GM10266 (cell line): ENCODE measurements at regions not wholly inside any gene's neighbourhood (a gene's known extent, or its start where the extent isn't known, plus 50 kb on each side); places are given as distances from the start of the nearest gene placed in this dataset.

Experiments used
- DNase-seq: peaks from one replicate; pipeline ENCODE4 v3.0.0; 2012; ENCODE audit errors: extremely low spot score
- TF ChIP-seq, protein P1 (sequence below): IDR thresholded peaks from 2 replicates; pipeline ENCODE4 v1.5.1; 2012; ENCODE audit warnings: mild to moderate bottlenecking, low read depth; ENCODE audit not compliant: control insufficient read depth, insufficient read depth; ENCODE audit errors: missing control alignments

GRCh38 chr2:81583311-81584108 is 1279.0 kb upstream of the LRRTM1 start:
- no peak for DNase-seq
- TF ChIP-seq, protein P1, sequence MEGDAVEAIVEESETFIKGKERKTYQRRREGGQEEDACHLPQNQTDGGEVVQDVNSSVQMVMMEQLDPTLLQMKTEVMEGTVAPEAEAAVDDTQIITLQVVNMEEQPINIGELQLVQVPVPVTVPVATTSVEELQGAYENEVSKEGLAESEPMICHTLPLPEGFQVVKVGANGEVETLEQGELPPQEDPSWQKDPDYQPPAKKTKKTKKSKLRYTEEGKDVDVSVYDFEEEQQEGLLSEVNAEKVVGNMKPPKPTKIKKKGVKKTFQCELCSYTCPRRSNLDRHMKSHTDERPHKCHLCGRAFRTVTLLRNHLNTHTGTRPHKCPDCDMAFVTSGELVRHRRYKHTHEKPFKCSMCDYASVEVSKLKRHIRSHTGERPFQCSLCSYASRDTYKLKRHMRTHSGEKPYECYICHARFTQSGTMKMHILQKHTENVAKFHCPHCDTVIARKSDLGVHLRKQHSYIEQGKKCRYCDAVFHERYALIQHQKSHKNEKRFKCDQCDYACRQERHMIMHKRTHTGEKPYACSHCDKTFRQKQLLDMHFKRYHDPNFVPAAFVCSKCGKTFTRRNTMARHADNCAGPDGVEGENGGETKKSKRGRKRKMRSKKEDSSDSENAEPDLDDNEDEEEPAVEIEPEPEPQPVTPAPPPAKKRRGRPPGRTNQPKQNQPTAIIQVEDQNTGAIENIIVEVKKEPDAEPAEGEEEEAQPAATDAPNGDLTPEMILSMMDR = no peak

DNA sequence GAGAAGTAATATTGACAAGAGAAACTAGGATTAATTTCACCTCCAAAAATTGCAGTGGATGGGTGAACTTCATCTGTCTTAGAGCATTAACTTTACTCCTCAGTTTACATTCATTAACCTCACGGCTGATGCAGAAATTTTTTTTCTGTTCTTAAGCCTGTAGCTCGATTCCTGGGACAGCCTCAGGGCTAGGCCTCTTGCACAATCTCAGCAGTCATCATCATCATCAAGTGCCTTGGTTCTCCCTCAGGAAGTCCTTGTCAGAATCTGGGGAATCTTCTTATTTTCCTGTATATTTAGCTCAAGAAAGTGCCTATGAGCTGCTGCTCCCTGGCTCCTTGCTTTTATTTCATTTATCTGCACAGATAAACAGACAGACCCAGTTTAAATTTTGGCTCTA is 1272.2 kb upstream of the LRRTM1 start:
- TF ChIP-seq, protein P1 = no peak
- DNase-seq = no peak

- TF ChIP-seq, protein P1 = no peak
- DNase-seq = no peak
Observed at GRCh38 chr2:81551040-81551634, 1246.6 kb upstream of the LRRTM1 start.

GRCh38 chr2:81550277-81550676 is 1245.7 kb upstream of the LRRTM1 start:
- TF ChIP-seq, protein P1 = no peak

GRCh38 chr2:81549646-81550045 is 1245.1 kb upstream of the LRRTM1 start:
- TF ChIP-seq, protein P1 = no peak
- no peak for DNase-seq

More at GRCh38 chr2:81550277-81550676, 1245.7 kb upstream of the LRRTM1 start:
- DNase-seq = no peak

DNA sequence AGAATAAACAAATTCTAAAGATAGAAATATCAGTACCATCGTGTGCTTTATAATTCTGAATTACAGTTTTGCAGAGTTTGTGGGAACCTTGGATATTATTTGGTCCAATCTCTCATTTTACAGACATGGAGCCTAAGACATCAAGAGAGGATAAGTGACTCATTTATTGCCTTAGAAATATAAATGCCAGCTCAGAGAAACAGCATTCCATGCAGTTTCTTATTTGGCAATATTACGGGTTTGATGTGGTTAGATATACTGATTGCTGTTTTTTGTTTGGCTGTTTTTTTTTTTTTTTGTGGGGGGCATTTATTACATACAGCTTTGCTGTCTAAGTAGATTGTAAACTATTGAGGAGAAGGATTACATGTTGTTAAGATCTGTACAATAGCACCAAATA is 1241.1 kb upstream of the LRRTM1 start:
- TF ChIP-seq, protein P1 = no peak
- no peak for DNase-seq

- TF ChIP-seq, protein P1 = no peak
- DNase-seq = no peak
Observed at GRCh38 chr2:81542119-81542518, 1237.6 kb upstream of the LRRTM1 start.
